ENCODE measurements at regions not wholly inside any gene's neighbourhood (a gene's known extent, or its start where the extent isn't known, plus 50 kb on each side); places are given as distances from the start of the nearest gene placed in this dataset.

GRCh38 chr4:148962539-148963290 is 520.5 kb upstream of the NR3C2 start (continued):
- TF ChIP-seq MYC (IDR thresholded peaks at IDR 0.05; ENCODE audit: insufficient read depth, insufficient read length, insufficient replicate concordance, low read length, severe bottlenecking) (no peak), NFXL1 (IDR thresholded peaks at IDR 0.05; ENCODE audit: borderline replicate concordance) (no peak), NBN (IDR thresholded peaks at IDR 0.05) (no peak), KAT2A (conservative IDR thresholded peaks at IDR 0.05; ENCODE audit: control insufficient read depth, low read depth, low read length) (no peak), IKZF1 (conservative IDR thresholded peaks at IDR 0.05) (no peak), ATF7 (IDR thresholded peaks at IDR 0.05; ENCODE audit: low read depth) (no peak)

- no peaks in the 10 kb centered on the region for H3K36me3 ChIP-seq (ENCODE audit: control insufficient read depth in 2 of 2, insufficient read depth in 2 of 2, low read length in 1 of 2)
- in situ Hi-C loops (cut with MboI) = no loop called here
- no peak for TF ChIP-seq ZBTB4 (CRISPR knock-in tag; IDR thresholded peaks at IDR 0.05)
- TF ChIP-seq NFYB (IDR thresholded peaks at IDR 0.05; ENCODE audit: insufficient read depth, low read depth, low read length) = no peak
- TF ChIP-seq TCF12 (IDR thresholded peaks at IDR 0.05; ENCODE audit: low read depth, low read length) = no peak
- no peak for TF ChIP-seq POLR2AphosphoS2 (IDR thresholded peaks at IDR 0.05; ENCODE audit: low read depth, low read length)
- TF ChIP-seq JUND (IDR thresholded peaks at IDR 0.05; ENCODE audit: low read depth, low read length) = no peak
- no peak for TF ChIP-seq POLR2A (IDR thresholded peaks at IDR 0.05; ENCODE audit: low read depth, low read length)
- TF ChIP-seq YY1 (IDR thresholded peaks at IDR 0.05; ENCODE audit: low read depth, low read length) = no peak
- no peak for TF ChIP-seq HDGF (IDR thresholded peaks at IDR 0.05)
- TF ChIP-seq FOXM1 (IDR thresholded peaks at IDR 0.05; ENCODE audit: low read depth, low read length) = no peak
- TF ChIP-seq MTA2 (IDR thresholded peaks at IDR 0.05; ENCODE audit: low read depth) = no peak
- TF ChIP-seq ZNF384 (IDR thresholded peaks at IDR 0.05; ENCODE audit: borderline replicate concordance, low read depth, low read length) = no peak
- TF ChIP-seq PBX3 (IDR thresholded peaks at IDR 0.05; ENCODE audit: insufficient replicate concordance, low read depth, low read length) = no peak
- no peak for TF ChIP-seq SUZ12 (IDR thresholded peaks at IDR 0.05; ENCODE audit: unreplicated experiment)
- no peak for TF ChIP-seq HDAC2 (IDR thresholded peaks at IDR 0.05)
Measured at GRCh38 chr4:148961526-148961925, 519.3 kb upstream of the NR3C2 start.

More at GRCh38 chr4:148961526-148961925, 519.3 kb upstream of the NR3C2 start:
- ATAC-seq = no peak
- Histone ChIP-seq H3K9ac (ENCODE audit: control insufficient read depth, insufficient read depth, low read length) (no peak overlapping the region), H2AFZ (ENCODE audit: control insufficient read depth, low read depth, low read length) (no peak overlapping the region), H3K9me3 (replicated peaks; ENCODE audit: control insufficient read depth, insufficient read depth, low read length) (no peaks in the 10 kb centered on the region), H3K4me3 (no peak overlapping the region), H3K4me2 (ENCODE audit: control insufficient read depth, insufficient read depth) (no peak overlapping the region), H3K27me3 (replicated peaks in 1 of 2; ENCODE audit: control insufficient read depth in 2 of 2, insufficient read depth in 2 of 2, low read length in 1 of 2) (no peaks in the 10 kb centered on the region; a peak in 1 of 4 replicates), H3K27ac (ENCODE audit: control insufficient read depth, insufficient read depth) (no peak overlapping the region), H4K20me1 (ENCODE audit: control insufficient read depth, insufficient read depth) (no peaks in the 10 kb centered on the region), H3K4me1 (ENCODE audit: control insufficient read depth, insufficient read depth, low read length) (no peaks in the 10 kb centered on the region), H3K79me2 (ENCODE audit: control insufficient read depth, insufficient read depth, low read length) (no peaks in the 10 kb centered on the region)
- WGBS (ENCODE audit: insufficient coverage, insufficient replicate concordance, low lambda C conversion rate, missing lambda C conversion rate) = 8% methylated on average over 4 of the region's 4 CpGs
- FAIRE-seq = no peak
- ChIA-PET POLR2A (no interaction called here), CTCF (no interaction called here), SMC1A (ENCODE audit: uncharacterized antibody, unreplicated experiment) (no interaction called here), RAD21 (ENCODE audit: unreplicated experiment) (no interaction called here)
- BruUV-seq (replicated peaks) = no TSS peak
- intact Hi-C loops (cut with micrococcal nuclease; ENCODE audit: unreplicated experiment) = no loop called here
- no peak for DNase-seq (ENCODE audit: low read depth, low spot score)

Measured in GM12878 (cell line).